HepG2 (cell line): ENCODE measurements at regions not wholly inside any gene's neighbourhood (a gene's known extent, or its start where the extent isn't known, plus 50 kb on each side); places are given as distances from the start of the nearest gene placed in this dataset.

Experiments used
- FOXJ3 ChIP-seq: sonication (generic); formaldehyde crosslinking; IDR thresholded peaks from 2 replicates; pipeline ENCODE4 v1.4.0; 2020; ENCODE audit warnings: missing genetic modification reagents, mild to moderate bottlenecking, borderline replicate concordance
- HDAC6 ChIP-seq: fragments of 200-600 bp; sonication (generic); IDR thresholded peaks from 2 replicates; pipeline ENCODE4 v1.7.0; 2017; ENCODE audit warnings: mild to moderate bottlenecking, antibody characterized with exemption, low read length, low read depth
- JDP2 ChIP-seq: sonication (generic); formaldehyde crosslinking; IDR thresholded peaks from 2 replicates; pipeline ENCODE4 v1.8.1; 2022; ENCODE audit warnings: missing genetic modification reagents, borderline replicate concordance
- SOX6 ChIP-seq, 2 experiments: fragments of 450-650 bp in 1 of 2; sonication (generic) in 1 of 2; formaldehyde crosslinking in 1 of 2; IDR thresholded peaks; 2 replicates each; pipeline versions ENCODE4 v1.4.0 to v1.6.1; 2017 to 2020; ENCODE audit warnings: antibody characterized with exemption in 1 of 2, mild to moderate bottlenecking in 1 of 2, missing genetic modification reagents in 1 of 2
- ZNF598 ChIP-seq: sonication (generic); formaldehyde crosslinking; IDR thresholded peaks from 2 replicates; pipeline ENCODE4 v1.5.1; 2020; ENCODE audit warnings: mild to moderate bottlenecking, missing genetic modification reagents, borderline replicate concordance
- ZNF841 ChIP-seq: sonication (generic); formaldehyde crosslinking; IDR thresholded peaks from 2 replicates; pipeline ENCODE4 v1.8.1; 2023; ENCODE audit warnings: missing genetic modification reagents, borderline replicate concordance
- TF ChIP-seq, protein P1 (sequence below), 2 experiments: fragments of 450-650 bp in 1 of 2; sonication (generic) in 1 of 2; formaldehyde crosslinking in 1 of 2; IDR thresholded peaks; 2 replicates each; pipeline versions ENCODE4 v1.6.1 to v1.8.0; 2016 to 2022; ENCODE audit warnings: antibody characterized with exemption in 1 of 2, mild to moderate bottlenecking in 1 of 2, missing genetic modification reagents in 1 of 2
- TF ChIP-seq, protein P2 (sequence below): sonication (generic); formaldehyde crosslinking; IDR thresholded peaks from 2 replicates; pipeline ENCODE4 v1.4.0; 2020; ENCODE audit warnings: mild to moderate bottlenecking, missing genetic modification reagents
- TF ChIP-seq, protein P3 (sequence below): sonication (generic); formaldehyde crosslinking; IDR thresholded peaks from 2 replicates; pipeline ENCODE4 v1.4.0; 2020; ENCODE audit warnings: missing genetic modification reagents
- TF ChIP-seq, protein P4 (sequence below): sonication (generic); formaldehyde crosslinking; IDR thresholded peaks from 2 replicates; pipeline ENCODE4 v1.5.1; 2020; ENCODE audit warnings: missing genetic modification reagents, mild to moderate bottlenecking, borderline replicate concordance
- TF ChIP-seq, protein P5 (sequence below): IDR thresholded peaks from 2 replicates; pipeline ENCODE4 v1.4.0; 2020; ENCODE audit warnings: mild to moderate bottlenecking, missing genetic modification reagents

DNA sequence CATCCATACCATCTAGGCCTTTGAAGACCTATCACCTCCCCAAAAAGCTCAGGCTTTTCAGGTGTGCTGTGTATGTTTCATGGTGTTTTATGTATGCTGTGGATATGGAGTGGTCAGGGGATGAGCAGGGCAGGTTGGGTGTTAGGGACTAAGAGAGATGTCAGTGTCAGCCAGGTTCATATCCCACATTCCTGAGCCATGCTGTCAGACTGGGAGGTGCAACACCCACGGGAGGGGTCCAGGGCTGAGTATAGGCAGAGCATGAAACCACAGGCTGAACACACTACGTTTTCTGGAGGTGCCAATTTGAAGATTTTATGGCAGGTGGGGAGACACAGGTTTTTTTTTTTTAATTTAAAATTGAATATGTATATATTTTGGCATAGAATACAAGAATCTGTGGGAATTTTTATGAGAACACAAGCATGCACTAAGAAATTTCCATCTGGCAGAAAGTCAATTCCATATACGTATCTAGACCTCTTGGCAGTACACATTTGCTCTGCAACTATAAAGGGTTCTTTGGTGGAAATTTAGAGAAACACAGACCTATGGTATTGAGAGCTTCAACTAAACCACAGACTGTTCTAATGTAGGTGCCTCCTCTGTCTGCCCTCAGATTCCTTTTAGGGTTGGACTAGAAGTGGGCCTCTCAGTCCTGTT lies 101.9 kb upstream of the RNU6-1 start (continued):
- TF ChIP-seq, protein P1, sequence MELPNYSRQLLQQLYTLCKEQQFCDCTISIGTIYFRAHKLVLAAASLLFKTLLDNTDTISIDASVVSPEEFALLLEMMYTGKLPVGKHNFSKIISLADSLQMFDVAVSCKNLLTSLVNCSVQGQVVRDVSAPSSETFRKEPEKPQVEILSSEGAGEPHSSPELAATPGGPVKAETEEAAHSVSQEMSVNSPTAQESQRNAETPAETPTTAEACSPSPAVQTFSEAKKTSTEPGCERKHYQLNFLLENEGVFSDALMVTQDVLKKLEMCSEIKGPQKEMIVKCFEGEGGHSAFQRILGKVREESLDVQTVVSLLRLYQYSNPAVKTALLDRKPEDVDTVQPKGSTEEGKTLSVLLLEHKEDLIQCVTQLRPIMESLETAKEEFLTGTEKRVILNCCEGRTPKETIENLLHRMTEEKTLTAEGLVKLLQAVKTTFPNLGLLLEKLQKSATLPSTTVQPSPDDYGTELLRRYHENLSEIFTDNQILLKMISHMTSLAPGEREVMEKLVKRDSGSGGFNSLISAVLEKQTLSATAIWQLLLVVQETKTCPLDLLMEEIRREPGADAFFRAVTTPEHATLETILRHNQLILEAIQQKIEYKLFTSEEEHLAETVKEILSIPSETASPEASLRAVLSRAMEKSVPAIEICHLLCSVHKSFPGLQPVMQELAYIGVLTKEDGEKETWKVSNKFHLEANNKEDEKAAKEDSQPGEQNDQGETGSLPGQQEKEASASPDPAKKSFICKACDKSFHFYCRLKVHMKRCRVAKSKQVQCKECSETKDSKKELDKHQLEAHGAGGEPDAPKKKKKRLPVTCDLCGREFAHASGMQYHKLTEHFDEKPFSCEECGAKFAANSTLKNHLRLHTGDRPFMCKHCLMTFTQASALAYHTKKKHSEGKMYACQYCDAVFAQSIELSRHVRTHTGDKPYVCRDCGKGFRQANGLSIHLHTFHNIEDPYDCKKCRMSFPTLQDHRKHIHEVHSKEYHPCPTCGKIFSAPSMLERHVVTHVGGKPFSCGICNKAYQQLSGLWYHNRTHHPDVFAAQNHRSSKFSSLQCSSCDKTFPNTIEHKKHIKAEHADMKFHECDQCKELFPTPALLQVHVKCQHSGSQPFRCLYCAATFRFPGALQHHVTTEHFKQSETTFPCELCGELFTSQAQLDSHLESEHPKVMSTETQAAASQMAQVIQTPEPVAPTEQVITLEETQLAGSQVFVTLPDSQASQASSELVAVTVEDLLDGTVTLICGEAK (IDR thresholded peaks at IDR 0.05): no peak
- TF ChIP-seq, protein P1 (CRISPR knock-in tag; IDR thresholded peaks at IDR 0.05): no peak
- TF ChIP-seq FOXJ3 (CRISPR knock-in tag) (no peak), ZNF598 (CRISPR knock-in tag) (no peak), SOX6 (IDR thresholded peaks at IDR 0.05) (no peak), SOX6 (CRISPR knock-in tag; IDR thresholded peaks at IDR 0.05) (no peak), HDAC6 (no peak), ZNF841 (no peak), JDP2 (no peak)
- TF ChIP-seq, protein P2, sequence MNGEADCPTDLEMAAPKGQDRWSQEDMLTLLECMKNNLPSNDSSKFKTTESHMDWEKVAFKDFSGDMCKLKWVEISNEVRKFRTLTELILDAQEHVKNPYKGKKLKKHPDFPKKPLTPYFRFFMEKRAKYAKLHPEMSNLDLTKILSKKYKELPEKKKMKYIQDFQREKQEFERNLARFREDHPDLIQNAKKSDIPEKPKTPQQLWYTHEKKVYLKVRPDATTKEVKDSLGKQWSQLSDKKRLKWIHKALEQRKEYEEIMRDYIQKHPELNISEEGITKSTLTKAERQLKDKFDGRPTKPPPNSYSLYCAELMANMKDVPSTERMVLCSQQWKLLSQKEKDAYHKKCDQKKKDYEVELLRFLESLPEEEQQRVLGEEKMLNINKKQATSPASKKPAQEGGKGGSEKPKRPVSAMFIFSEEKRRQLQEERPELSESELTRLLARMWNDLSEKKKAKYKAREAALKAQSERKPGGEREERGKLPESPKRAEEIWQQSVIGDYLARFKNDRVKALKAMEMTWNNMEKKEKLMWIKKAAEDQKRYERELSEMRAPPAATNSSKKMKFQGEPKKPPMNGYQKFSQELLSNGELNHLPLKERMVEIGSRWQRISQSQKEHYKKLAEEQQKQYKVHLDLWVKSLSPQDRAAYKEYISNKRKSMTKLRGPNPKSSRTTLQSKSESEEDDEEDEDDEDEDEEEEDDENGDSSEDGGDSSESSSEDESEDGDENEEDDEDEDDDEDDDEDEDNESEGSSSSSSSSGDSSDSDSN (CRISPR knock-in tag): no peak
- TF ChIP-seq, protein P3, sequence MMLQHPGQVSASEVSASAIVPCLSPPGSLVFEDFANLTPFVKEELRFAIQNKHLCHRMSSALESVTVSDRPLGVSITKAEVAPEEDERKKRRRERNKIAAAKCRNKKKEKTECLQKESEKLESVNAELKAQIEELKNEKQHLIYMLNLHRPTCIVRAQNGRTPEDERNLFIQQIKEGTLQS: peak; percentile 97
- TF ChIP-seq, protein P4, sequence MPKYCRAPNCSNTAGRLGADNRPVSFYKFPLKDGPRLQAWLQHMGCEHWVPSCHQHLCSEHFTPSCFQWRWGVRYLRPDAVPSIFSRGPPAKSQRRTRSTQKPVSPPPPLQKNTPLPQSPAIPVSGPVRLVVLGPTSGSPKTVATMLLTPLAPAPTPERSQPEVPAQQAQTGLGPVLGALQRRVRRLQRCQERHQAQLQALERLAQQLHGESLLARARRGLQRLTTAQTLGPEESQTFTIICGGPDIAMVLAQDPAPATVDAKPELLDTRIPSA (CRISPR knock-in tag): no peak
- TF ChIP-seq, protein P5, sequence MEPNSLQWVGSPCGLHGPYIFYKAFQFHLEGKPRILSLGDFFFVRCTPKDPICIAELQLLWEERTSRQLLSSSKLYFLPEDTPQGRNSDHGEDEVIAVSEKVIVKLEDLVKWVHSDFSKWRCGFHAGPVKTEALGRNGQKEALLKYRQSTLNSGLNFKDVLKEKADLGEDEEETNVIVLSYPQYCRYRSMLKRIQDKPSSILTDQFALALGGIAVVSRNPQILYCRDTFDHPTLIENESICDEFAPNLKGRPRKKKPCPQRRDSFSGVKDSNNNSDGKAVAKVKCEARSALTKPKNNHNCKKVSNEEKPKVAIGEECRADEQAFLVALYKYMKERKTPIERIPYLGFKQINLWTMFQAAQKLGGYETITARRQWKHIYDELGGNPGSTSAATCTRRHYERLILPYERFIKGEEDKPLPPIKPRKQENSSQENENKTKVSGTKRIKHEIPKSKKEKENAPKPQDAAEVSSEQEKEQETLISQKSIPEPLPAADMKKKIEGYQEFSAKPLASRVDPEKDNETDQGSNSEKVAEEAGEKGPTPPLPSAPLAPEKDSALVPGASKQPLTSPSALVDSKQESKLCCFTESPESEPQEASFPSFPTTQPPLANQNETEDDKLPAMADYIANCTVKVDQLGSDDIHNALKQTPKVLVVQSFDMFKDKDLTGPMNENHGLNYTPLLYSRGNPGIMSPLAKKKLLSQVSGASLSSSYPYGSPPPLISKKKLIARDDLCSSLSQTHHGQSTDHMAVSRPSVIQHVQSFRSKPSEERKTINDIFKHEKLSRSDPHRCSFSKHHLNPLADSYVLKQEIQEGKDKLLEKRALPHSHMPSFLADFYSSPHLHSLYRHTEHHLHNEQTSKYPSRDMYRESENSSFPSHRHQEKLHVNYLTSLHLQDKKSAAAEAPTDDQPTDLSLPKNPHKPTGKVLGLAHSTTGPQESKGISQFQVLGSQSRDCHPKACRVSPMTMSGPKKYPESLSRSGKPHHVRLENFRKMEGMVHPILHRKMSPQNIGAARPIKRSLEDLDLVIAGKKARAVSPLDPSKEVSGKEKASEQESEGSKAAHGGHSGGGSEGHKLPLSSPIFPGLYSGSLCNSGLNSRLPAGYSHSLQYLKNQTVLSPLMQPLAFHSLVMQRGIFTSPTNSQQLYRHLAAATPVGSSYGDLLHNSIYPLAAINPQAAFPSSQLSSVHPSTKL (CRISPR knock-in tag): peak; percentile 21; the same call in 1 of the 2 replicates
